Coronary artery (tissue), 2 donors: ENCODE measurements at regions not wholly inside any gene's neighbourhood (a gene's known extent, or its start where the extent isn't known, plus 50 kb on each side); places are given as distances from the start of the nearest gene placed in this dataset.

Experiments
- DNase-seq: peaks from one replicate; pipeline ENCODE4 v3.0.0-alpha.2; 2017; ENCODE audit warnings: low spot score
- H3K27ac ChIP-seq, 2 donors: fragments of 200-600 bp; sonication (generic); one replicate each; pipeline ENCODE4 v1.5.1; 2016 to 2019
- H3K4me3 ChIP-seq: fragments of 200-600 bp; sonication (generic); 2 replicates; pipeline ENCODE4 v1.5.1; 2016; ENCODE audit warnings: mild to moderate bottlenecking, moderate library complexity
- CTCF ChIP-seq: fragments of 200-600 bp; sonication (generic); IDR thresholded peaks from one replicate; pipeline ENCODE4 v1.5.1; 2019; ENCODE audit warnings: antibody characterized with exemption

GRCh38 chr5:30098940-30099339 lies 1094.5 kb upstream of the CDH6 start:
- no peak for DNase-seq
- TF ChIP-seq CTCF: no peak

DNA sequence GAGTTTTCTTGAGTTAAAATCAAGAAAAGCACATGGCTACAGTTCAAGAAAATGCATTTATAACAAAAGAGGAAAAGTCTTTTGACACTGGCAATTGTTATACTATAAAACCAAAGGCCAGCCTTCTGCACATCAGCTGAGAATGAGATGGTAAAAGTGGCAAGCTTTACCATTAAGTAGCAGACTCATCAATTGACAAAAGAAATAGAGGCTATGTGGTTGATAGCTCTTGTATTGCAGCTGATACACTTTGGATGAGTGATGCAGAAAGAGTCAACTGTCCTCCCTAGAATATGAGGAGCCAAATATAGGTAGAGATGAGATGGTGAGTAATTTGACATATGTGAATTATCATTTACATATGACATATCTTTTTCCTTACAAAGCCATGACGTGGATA lies 1100.9 kb upstream of the CDH6 start:
- no peak for DNase-seq
- no peak overlapping the region for H3K27ac ChIP-seq
- no peak overlapping the region for H3K4me3 ChIP-seq
- TF ChIP-seq CTCF: no peak

More at GRCh38 chr5:30098940-30099339, 1094.5 kb upstream of the CDH6 start:
- Histone ChIP-seq H3K4me3 (no peak overlapping the region), H3K27ac (no peak overlapping the region)

DNA sequence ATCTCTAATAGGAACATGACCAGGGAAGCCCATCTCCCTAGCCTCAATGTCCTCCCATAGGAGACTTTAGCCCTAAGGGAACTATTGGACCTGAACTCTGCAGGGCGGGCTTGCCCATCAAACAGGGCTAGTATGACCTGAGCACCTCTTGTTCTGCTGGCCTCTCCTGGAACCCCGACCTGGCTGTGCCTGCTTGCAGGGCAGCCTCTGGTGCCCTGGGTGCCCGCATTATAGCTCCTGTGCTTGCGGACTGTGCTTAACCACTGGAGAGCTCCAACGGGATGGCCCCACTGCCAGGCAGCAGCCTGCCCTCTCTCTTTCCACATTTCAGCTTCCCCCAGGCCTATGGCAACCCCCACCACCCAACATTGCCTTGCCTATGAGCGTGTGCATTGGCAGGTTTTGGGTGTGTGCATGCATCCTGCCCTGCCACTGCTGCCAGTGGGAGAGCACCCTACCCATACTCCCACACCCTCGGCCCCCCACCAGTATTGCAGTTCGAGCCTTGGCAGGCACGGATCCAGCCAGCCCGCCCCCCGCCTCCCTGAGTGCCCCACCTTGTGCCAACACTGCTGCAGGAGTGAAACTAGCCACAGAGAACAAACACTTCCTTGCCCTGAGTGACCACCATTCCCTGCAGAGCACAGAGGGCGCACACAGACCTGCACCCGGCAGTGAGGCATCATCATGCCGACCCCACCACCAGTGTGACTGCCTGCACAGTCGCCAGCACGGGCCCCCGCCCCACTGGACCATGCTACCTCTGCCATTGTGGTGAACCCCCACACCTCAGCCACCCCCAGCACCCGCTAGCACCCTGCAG lies 1123.8 kb upstream of the CDH6 start:
- no peak for DNase-seq
- no peak overlapping the region for H3K27ac ChIP-seq
- no peak for TF ChIP-seq CTCF
- H3K4me3 ChIP-seq: no peak overlapping the region

GRCh38 chr5:30063503-30063902 lies 1130.0 kb upstream of the CDH6 start:
- no peak for DNase-seq
- Histone ChIP-seq H3K27ac (no peak overlapping the region), H3K4me3 (no peak overlapping the region)
- no peak for TF ChIP-seq CTCF

- Histone ChIP-seq H3K4me3 (no peak overlapping the region), H3K27ac (no peak overlapping the region)
- no peak for DNase-seq
- no peak for TF ChIP-seq CTCF
Measured at GRCh38 chr5:30051976-30052375, 1141.5 kb upstream of the CDH6 start.

DNA sequence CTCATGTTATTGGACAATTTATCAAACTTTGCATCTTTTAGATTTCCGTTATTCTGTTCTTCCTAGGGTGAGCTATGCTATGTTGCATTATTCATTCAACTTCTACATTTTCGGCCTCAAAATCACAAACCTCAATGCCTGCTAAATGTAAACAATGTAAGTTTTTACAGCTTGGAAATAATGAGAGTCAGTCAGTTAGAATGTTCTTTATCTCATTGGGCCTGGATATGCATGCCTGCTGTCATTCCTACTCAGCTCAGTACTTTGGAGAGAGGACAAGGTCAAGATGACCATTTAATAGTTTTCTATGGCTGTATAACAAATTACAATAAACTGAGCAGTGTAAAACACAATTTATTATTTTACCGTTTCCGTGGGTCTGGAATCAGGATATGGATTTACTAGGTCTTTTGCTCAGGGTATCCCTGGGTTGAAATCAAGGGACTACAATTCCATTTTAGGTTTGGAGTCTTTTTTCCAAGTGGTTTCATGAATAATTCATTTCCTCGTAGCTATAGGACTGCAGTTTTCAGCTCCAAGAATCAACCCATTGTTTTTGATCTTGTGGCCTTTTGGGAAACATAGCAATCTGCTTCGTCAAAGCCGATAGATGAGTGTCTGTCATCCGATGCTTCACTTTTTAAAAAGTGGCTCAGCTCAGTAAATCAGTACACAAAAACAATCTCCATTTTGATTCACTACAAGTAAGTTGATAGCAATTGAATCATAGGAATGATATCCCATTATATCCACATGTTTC lies 1143.2 kb upstream of the CDH6 start:
- no peak for TF ChIP-seq CTCF
- Histone ChIP-seq H3K4me3 (no peak overlapping the region), H3K27ac (no peak overlapping the region)
- DNase-seq: no peak
